GM12892 (cell line): ENCODE measurements at regions not wholly inside any gene's neighbourhood (a gene's known extent, or its start where the extent isn't known, plus 50 kb on each side); places are given as distances from the start of the nearest gene placed in this dataset.

Experiments
- DNase-seq: peaks from one replicate; pipeline ENCODE4 v3.0.0; 2011; ENCODE audit not compliant: insufficient read length
- FAIRE-seq: peaks from 2 replicates; lab custom pipeline; 2011; peaks lifted over from hg19 to GRCh38; lab: Jason Lieb, UNC
- POLR2A ChIP-seq: IDR thresholded peaks from 2 replicates; pipeline ENCODE4 v1.6.1; 2011; ENCODE audit warnings: low read depth, low read length, control low read depth
- POLR2AphosphoS5 ChIP-seq: IDR thresholded peaks from 2 replicates; pipeline ENCODE4 v1.6.1; 2011; ENCODE audit warnings: low read depth, low read length, control low read depth
- TAF1 ChIP-seq: IDR thresholded peaks from 2 replicates; pipeline ENCODE4 v1.6.1; 2011; ENCODE audit warnings: low read depth, mild to moderate bottlenecking, control low read depth, low read length, borderline replicate concordance

GRCh38 chr22:48934446-48934845, 893.2 kb downstream of the BRD1 start:
- TF ChIP-seq POLR2A: no peak
- no peak for TF ChIP-seq TAF1
- TF ChIP-seq POLR2AphosphoS5: no peak
- DNase-seq (no peak), FAIRE-seq (no peak)

DNA sequence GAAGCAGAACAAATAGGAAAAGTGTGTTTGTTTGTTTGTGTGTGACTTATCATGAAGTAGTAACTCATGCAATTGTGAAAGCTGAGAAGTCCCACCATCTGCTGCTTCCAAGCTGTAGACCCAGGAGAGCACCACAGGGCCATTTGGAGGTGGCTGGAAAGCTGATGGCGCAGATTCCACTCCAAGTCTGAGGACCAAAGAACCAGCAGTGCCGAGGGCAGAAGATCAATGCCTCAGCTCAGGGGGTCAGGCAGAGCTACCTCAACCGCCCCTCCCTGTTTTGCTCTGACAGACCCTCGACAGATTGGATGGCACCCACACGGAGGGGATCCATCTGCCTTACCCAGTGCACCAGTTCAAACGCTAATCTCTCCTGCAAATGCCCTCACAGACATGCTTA, 896.2 kb downstream of the BRD1 start:
- DNase-seq (no peak), FAIRE-seq (no peak)
- TF ChIP-seq POLR2AphosphoS5 (no peak), TAF1 (no peak), POLR2A (no peak)

DNA sequence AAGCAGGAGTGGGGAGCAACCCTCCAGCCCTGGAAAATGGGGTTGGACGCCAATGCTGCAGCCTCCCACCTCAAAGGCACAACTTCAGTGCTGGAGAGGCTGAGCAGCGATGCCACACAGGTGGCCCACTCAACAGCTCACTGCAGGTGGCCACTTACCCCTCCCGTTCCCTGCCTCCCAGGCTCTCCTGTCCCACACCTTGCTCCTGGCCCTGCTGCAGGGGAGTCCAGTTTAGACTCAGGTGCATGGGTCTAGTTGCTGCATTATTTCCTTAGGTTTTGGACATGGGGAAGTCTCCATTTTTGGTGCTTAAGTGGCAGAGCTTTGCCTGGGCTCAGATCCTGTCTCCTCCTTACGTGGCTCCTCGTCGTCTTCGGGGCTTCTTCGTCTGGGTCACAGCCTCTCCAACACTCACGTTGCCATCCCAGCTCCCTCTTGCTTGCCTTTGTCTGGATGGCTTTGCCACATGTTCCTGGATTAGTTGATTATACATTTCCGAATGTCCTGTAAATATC, 898.3 kb downstream of the BRD1 start:
- TF ChIP-seq POLR2AphosphoS5 (no peak), TAF1 (no peak), POLR2A (no peak)
- DNase-seq (no peak), FAIRE-seq (no peak)

DNA sequence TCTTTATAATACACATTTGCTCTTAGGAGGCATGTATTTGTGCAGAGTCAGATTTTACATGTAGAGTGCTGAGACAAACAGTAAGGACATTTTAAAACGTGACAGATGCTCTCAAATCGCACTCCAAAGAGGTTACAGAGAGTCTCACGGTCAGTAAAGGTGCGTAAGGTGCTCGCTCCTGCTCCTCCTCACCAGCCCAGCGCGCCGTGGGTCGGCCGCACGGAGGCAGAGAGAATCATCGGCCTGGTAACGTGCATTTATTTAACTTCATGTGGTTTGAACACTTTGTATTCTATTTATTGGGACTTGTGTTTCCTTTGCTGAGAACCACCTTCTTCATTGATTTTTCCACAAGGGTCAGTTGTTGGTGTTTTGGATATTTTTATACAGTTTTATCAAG, 900.1 kb downstream of the BRD1 start:
- DNase-seq (no peak), FAIRE-seq (no peak)
- TF ChIP-seq POLR2A (no peak), TAF1 (no peak), POLR2AphosphoS5 (no peak)

DNA sequence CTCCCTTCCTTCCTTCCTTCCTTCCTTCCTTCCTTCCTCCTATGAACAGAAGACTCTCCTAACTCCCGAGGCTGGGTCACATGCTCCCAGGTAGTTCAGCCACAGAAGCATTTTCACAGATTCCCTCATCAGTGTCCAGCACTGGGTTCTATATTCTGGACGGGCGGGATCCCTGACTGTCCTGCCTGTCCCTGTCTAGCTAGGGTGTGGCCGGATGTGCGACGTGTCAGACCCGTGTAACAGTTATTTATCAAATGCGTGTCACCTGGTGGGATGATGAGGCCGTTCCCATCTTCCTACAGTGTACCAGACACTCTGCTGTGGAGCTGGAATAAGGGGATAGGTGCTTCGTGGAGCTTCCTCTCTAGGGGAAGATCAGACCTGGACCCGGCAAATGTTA, 901.0 kb downstream of the BRD1 start:
- TF ChIP-seq POLR2AphosphoS5: no peak
- TF ChIP-seq POLR2A: no peak
- TF ChIP-seq TAF1: no peak
- DNase-seq (no peak), FAIRE-seq (no peak)

DNA sequence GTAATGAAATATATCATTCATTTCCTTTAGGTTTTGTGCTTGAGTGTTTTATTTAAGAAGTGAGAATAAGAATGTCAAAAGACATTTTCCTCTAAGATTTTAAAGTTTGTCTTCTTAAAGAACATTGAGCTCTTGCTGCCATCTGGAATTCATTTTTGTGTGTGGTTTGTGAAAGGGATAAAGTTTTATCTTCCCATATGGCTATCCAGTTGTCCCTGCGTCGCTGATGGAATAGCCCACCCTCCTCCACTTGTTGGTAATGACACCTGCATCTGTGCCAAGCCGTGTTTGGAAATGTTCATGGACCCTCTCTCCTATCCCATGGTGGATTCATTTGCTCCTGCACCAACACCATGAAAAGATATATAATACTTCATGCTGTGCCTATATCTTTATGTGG, 901.5 kb downstream of the BRD1 start:
- TF ChIP-seq POLR2A (no peak), TAF1 (no peak), POLR2AphosphoS5 (no peak)
- no peak for DNase-seq
- FAIRE-seq: no peak

DNA sequence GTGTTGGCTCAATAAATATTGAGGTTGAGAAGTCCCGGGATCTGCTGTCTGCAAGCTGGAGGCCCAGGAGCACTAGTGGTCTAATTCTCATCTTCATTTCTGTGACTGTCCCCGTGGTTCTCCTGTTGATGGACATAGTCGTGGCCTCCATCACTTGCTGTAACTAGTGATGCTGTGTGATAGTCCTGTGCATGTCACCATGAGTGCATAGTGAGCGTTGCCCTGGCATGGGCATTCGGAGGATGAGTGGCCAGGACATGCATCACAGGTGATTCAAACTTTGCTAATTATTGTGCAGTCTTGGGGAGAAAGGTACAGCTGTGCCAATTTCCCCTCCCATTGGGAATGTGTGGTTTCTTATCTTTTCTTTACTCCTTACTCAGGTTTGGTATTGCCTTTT, 902.2 kb downstream of the BRD1 start:
- TF ChIP-seq POLR2AphosphoS5: no peak
- TF ChIP-seq TAF1: no peak
- TF ChIP-seq POLR2A: no peak
- FAIRE-seq (no peak), DNase-seq (no peak)

GRCh38 chr22:48923996-48924395, 903.7 kb downstream of the BRD1 start:
- FAIRE-seq (no peak), DNase-seq (no peak)
- TF ChIP-seq POLR2A (no peak), TAF1 (no peak), POLR2AphosphoS5 (no peak)

DNA sequence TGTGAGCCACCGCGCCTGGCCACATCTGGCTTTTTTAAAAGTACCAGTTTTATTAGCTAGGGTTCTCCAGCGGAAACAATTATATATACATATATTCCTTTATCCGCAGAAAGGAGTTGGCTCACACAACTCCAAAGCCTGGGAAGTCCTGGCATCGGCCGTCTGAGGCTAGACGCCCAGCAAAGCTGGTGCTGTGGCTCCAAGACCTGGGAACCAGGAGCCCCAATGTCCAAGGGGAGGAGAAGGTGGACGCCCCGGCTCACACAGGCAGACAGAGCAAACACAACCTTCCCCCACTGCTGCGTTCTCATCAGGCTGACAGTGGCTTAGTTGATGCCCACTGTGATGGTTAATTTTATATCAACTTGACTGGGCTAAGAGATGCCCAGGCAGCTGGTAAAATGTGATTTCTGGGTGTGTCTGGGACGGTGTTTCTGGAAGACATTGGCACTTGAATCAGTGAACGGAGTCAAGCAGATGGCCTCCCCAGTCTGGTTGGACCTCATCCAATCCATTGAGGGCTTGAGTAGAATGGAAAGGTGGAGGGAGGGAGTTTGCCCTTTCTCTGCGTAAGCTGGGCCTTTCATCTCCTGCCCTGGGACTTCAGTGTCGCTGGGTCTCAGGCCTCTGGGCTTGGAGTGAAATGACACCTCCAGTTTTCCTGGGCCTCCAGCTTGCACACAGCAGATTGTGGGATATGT, 904.4 kb downstream of the BRD1 start:
- DNase-seq: no peak
- no peak for FAIRE-seq
- no peak for TF ChIP-seq POLR2AphosphoS5
- no peak for TF ChIP-seq TAF1
- TF ChIP-seq POLR2A: no peak

- TF ChIP-seq POLR2A (no peak), TAF1 (no peak), POLR2AphosphoS5 (no peak)
- DNase-seq (no peak), FAIRE-seq (no peak)
These were observed 906.2 kb downstream of the BRD1 start for GRCh38 chr22:48921411-48921903.

DNA sequence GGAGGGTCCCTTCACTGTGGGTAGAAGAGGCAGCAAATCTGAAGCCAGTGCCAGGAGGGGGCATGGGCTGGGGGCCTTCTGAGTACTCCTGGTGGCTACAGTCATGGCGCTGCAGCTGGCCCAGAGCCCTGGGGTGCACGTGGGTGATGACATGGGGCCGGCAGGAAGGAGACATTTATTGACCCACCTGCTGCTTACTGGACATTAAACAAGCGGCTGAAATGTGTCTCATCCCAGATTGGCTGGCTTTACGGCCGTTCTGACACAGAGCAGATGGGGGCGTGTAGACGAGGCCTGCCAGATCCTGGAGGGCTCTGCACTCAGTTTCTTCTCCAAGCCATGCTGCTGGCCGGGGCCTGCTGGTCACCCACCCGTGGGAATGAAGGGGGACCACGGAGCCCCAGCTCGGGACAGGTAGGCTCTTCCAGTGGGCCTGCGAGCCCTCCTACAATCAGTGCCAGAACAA, 906.9 kb downstream of the BRD1 start:
- TF ChIP-seq POLR2A: no peak
- TF ChIP-seq POLR2AphosphoS5: no peak
- TF ChIP-seq TAF1: no peak
- no peak for DNase-seq
- FAIRE-seq: no peak

DNA sequence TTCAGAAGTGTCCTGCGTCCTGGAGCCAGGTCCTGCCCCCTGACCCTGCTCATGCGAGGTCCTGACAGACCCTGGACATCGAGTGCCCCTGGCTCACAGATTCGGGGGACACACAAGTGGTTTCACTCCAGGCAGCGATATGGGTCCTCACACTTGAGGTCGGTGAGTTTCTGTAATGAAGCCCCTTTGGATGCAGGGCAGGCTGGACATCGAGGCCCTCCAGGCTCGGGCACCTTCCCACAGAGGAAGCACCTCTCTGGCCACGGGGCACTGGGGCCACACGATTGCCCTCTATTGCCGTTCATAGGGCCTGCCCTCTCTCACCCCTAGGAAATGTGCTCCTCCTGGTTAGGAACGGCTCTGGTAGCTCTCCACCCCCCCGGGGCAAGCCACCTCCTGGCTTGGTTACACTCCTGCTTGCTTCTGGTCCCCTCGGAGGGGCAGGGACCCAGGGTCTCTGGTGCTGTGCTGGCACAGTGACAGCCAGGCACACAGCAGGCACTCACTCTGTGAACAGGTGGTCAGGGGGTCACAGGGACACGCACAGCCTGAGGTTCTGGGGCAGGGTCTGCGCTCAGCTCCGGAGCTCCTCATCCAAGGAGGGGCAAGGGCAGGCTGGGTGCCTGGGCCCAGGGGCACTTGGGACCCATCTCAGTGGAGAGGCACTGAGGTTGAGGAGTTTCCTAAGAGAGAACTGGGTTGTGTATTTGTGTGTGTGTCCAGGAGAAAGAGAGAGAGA, 907.7 kb downstream of the BRD1 start:
- FAIRE-seq (no peak), DNase-seq (no peak)
- TF ChIP-seq TAF1 (no peak), POLR2AphosphoS5 (no peak), POLR2A (no peak)
